Stimulated activated CD4-positive, alpha-beta T cell treated with anti-CD3 and anti-CD28 coated beads, Interleukin-12 subunit alpha, Interleukin-12 subunit beta, amount 100 ng/mL, for 24 hours (primary cell): ENCODE measurements at regions not wholly inside any gene's neighbourhood (a gene's known extent, or its start where the extent isn't known, plus 50 kb on each side); places are given as distances from the start of the nearest gene placed in this dataset.
"Not testable (repeated sequence)": the region's sequence is repeated elsewhere in the genome, so short reads cannot be mapped to it uniquely, and the experiment has no call there.

Experiments used
- DNase-seq, 2 experiments: peaks; one replicate each; pipeline ENCODE4 v3.0.0-alpha.2; 2020; ENCODE audit warnings: low read depth in 2 of 2

- no peak for DNase-seq
Observed at GRCh38 chr12:73187765-73188164, 915.6 kb downstream of the TRHDE start.

- DNase-seq, result no peak
Observed at GRCh38 chr12:73210548-73211204, 938.5 kb downstream of the TRHDE start.

GRCh38 chr12:73220951-73221350, 948.8 kb downstream of the TRHDE start:
- DNase-seq, result no peak

GRCh38 chr12:73221398-73221797, 949.2 kb downstream of the TRHDE start:
- DNase-seq, result no peak

- no peak for DNase-seq
Observed at GRCh38 chr12:73221836-73222235, 949.7 kb downstream of the TRHDE start.

- DNase-seq, result no peak
Observed at GRCh38 chr12:73225371-73225937, 953.3 kb downstream of the TRHDE start.

- DNase-seq, result no peak
Observed at GRCh38 chr12:73225941-73226340, 953.8 kb downstream of the TRHDE start.

GRCh38 chr12:73226593-73226992, 954.4 kb downstream of the TRHDE start:
- DNase-seq, result no peak

- DNase-seq, result not testable (repeated sequence)
Observed at GRCh38 chr12:73228828-73229227, 956.7 kb downstream of the TRHDE start.

- no peak for DNase-seq
Observed at GRCh38 chr12:73235387-73235786, 963.2 kb downstream of the TRHDE start.

GRCh38 chr12:73240110-73240509, 967.9 kb downstream of the TRHDE start:
- no peak for DNase-seq

GRCh38 chr12:73262788-73263381, 990.7 kb downstream of the TRHDE start:
- no peak for DNase-seq

GRCh38 chr12:73266206-73266605, 994.0 kb downstream of the TRHDE start:
- no peak for DNase-seq

- no peak for DNase-seq
Observed at GRCh38 chr12:73274976-73275375, 1002.8 kb downstream of the TRHDE start.

- DNase-seq, result no peak
Observed at GRCh38 chr12:73277971-73278370, 1005.8 kb downstream of the TRHDE start.

GRCh38 chr12:73301530-73301929, 1029.4 kb downstream of the TRHDE start:
- DNase-seq, result no peak

GRCh38 chr12:73307260-73307659, 1035.1 kb downstream of the TRHDE start:
- no peak for DNase-seq

- DNase-seq, result no peak
Observed at GRCh38 chr12:73308079-73308478, 1035.9 kb downstream of the TRHDE start.

GRCh38 chr12:73308747-73309146, 1036.6 kb downstream of the TRHDE start:
- DNase-seq, result no peak

GRCh38 chr12:73321319-73321718, 1049.1 kb downstream of the TRHDE start:
- no peak for DNase-seq

GRCh38 chr12:73321776-73322175, 1049.6 kb downstream of the TRHDE start:
- no peak for DNase-seq

GRCh38 chr12:73330584-73331351, 1058.6 kb downstream of the TRHDE start:
- no peak for DNase-seq
